H1 (cell line): ENCODE measurements at regions not wholly inside any gene's neighbourhood (a gene's known extent, or its start where the extent isn't known, plus 50 kb on each side); places are given as distances from the start of the nearest gene placed in this dataset.

ENCODE experiments used
- CTCF ChIA-PET: fragments of 300-600 bp; sonication (Branson Sonifier 250); formaldehyde crosslinking; loops from one replicate; lab custom pipeline; 2021; ENCODE audit not compliant: partially characterized antibody; lab: Charles Lee
- POLR2A ChIA-PET: fragments of 300-600 bp; sonication (Branson Sonifier 250); formaldehyde crosslinking; loops from one replicate; lab custom pipeline; 2021; ENCODE audit warnings: inconsistent platforms; ENCODE audit not compliant: partially characterized antibody; lab: Charles Lee
- DNase-seq, 2 experiments: peaks; one replicate each; pipeline versions ENCODE4 v3.0.0 to v3.0.0-alpha.2; 2010 to 2022; ENCODE audit warnings: low spot score in 2 of 2, low read depth in 1 of 2, mixed read lengths in 1 of 2
- FAIRE-seq: peaks from 2 replicates; lab custom pipeline; 2011; peaks lifted over from hg19 to GRCh38; lab: Jason Lieb, UNC
- H2AFZ ChIP-seq: 2 replicates; pipeline ENCODE4 v1.8.1; 2012; ENCODE audit warnings: low read length, inconsistent platforms
- H2AK5ac ChIP-seq: 2 replicates; pipeline ENCODE4 v1.6.1; 2013; ENCODE audit warnings: low read depth, low read length
- H2BK120ac ChIP-seq: replicated peaks from 2 replicates; pipeline ENCODE3; 2013; ENCODE audit warnings: low read depth, low read length, inconsistent platforms
- H2BK12ac ChIP-seq: 2 replicates; pipeline ENCODE4 v1.6.1; 2013; ENCODE audit warnings: low read depth, low read length
- H2BK15ac ChIP-seq: 2 replicates; pipeline ENCODE4 v1.6.1; 2013; ENCODE audit warnings: low read length
- H2BK20ac ChIP-seq: 2 replicates; pipeline ENCODE4 v1.6.1; 2013; ENCODE audit warnings: low read length
- H2BK5ac ChIP-seq: 2 replicates; pipeline ENCODE4 v1.6.1; 2013; ENCODE audit warnings: low read depth, low read length
- H3K14ac ChIP-seq: 2 replicates; pipeline ENCODE4 v1.6.1; 2013; ENCODE audit warnings: inconsistent platforms; ENCODE audit not compliant: insufficient read length
- H3K18ac ChIP-seq: 2 replicates; pipeline ENCODE4 v1.6.1; 2013; ENCODE audit warnings: low read length; ENCODE audit errors: extremely low read depth
- H3K23ac ChIP-seq: 2 replicates; pipeline ENCODE4 v1.6.1; 2013; ENCODE audit warnings: inconsistent platforms; ENCODE audit not compliant: insufficient read length
- H3K23me2 ChIP-seq: 2 replicates; pipeline ENCODE4 v1.6.1; 2013; ENCODE audit warnings: low read depth, low read length
- H3K27ac ChIP-seq: 2 replicates; pipeline ENCODE4 v1.6.1; 2011; ENCODE audit warnings: low read depth, low read length, inconsistent platforms
- H3K27me3 ChIP-seq, 4 experiments: replicated peaks in 1 of 4; 1 replicate in 1 of 4; 2 replicates in 3 of 4; pipeline versions ENCODE4 v1.6.1 to v1.8.1; 2011 to 2013; ENCODE audit warnings: low read length in 3 of 4, mild to moderate bottlenecking in 3 of 4, inconsistent platforms in 2 of 4, mixed read lengths in 2 of 4, moderate library complexity in 1 of 4; ENCODE audit not compliant: control insufficient read depth in 3 of 4, insufficient read depth in 3 of 4; ENCODE audit errors: extremely low read depth in 1 of 4
- H3K36me3 ChIP-seq, 4 experiments: 2 replicates each; pipeline versions ENCODE4 v1.6.1 to v1.8.1; 2011 to 2013; ENCODE audit warnings: mild to moderate bottlenecking in 4 of 4, low read length in 3 of 4, moderate library complexity in 2 of 4, control low read depth in 1 of 4, inconsistent platforms in 1 of 4; ENCODE audit not compliant: insufficient read depth in 4 of 4, control insufficient read depth in 2 of 4
- H3K4ac ChIP-seq: replicated peaks from 2 replicates; pipeline ENCODE3; 2013; ENCODE audit warnings: low read length, low read depth, mixed read lengths, inconsistent platforms; ENCODE audit not compliant: insufficient read length
- H3K4me1 ChIP-seq, 4 experiments: replicated peaks in 1 of 4; 1 replicate in 1 of 4; 2 replicates in 3 of 4; pipeline versions ENCODE4 v1.6.1 to v1.8.1; 2011 to 2013; ENCODE audit warnings: low read length in 3 of 4, inconsistent platforms in 2 of 4, mixed read lengths in 1 of 4; ENCODE audit not compliant: insufficient read depth in 4 of 4, control insufficient read depth in 3 of 4
- H3K4me2 ChIP-seq, 2 experiments: 2 replicates each; pipeline versions ENCODE4 v1.6.1 to v1.8.1; 2011 to 2013; ENCODE audit warnings: low read depth in 2 of 2, low read length in 2 of 2, control low read depth in 1 of 2, inconsistent platforms in 1 of 2, mild to moderate bottlenecking in 1 of 2; ENCODE audit not compliant: insufficient read depth in 1 of 2
- H3K4me3 ChIP-seq, 4 experiments: fragments of 200-600, 300-600 bp in 1 of 4; sonication (generic), shearing (Covaris generic), sonication (Bioruptor Twin) in 1 of 4; 2 replicates each; pipeline versions ENCODE4 v1.5.1 to v1.8.1; 2011 to 2016; ENCODE audit warnings: low read length in 4 of 4, low read depth in 3 of 4, control low read depth in 2 of 4, inconsistent platforms in 2 of 4, mild to moderate bottlenecking in 2 of 4, mixed read lengths in 1 of 4, moderate library complexity in 1 of 4; ENCODE audit not compliant: insufficient read depth in 2 of 4; ENCODE audit errors: extremely low read depth in 1 of 4
- H3K56ac ChIP-seq: replicated peaks from 2 replicates; pipeline ENCODE3; 2013; ENCODE audit warnings: low read depth, mild to moderate bottlenecking, mixed read lengths, low read length, inconsistent platforms; ENCODE audit not compliant: insufficient read length
- H3K79me1 ChIP-seq: 2 replicates; pipeline ENCODE4 v1.6.1; 2013; ENCODE audit warnings: low read depth, low read length, control low read depth
- H3K79me2 ChIP-seq, 2 experiments: 2 replicates each; pipeline versions ENCODE4 v1.6.1 to v1.8.1; 2012 to 2013; ENCODE audit warnings: low read length in 2 of 2, mild to moderate bottlenecking in 2 of 2, inconsistent platforms in 1 of 2; ENCODE audit not compliant: insufficient read depth in 2 of 2, control insufficient read depth in 1 of 2
- H3K9ac ChIP-seq, 4 experiments: replicated peaks in 1 of 4; 1 replicate in 1 of 4; 2 replicates in 3 of 4; pipeline versions ENCODE4 v1.6.1 to v1.8.1; 2011 to 2013; ENCODE audit warnings: low read depth in 3 of 4, low read length in 3 of 4, control low read depth in 2 of 4, mild to moderate bottlenecking in 2 of 4, moderate library complexity in 2 of 4, inconsistent platforms in 1 of 4; ENCODE audit errors: extremely low read depth in 1 of 4
- H3K9me3 ChIP-seq, 2 experiments: 2 replicates each; pipeline versions ENCODE4 v1.6.1 to v1.8.1; 2012 to 2013; ENCODE audit warnings: mild to moderate bottlenecking in 2 of 2, moderate library complexity in 2 of 2, control low read depth in 1 of 2, inconsistent platforms in 1 of 2, low read depth in 1 of 2, low read length in 1 of 2, mixed read lengths in 1 of 2; ENCODE audit not compliant: insufficient read depth in 2 of 2
- H4K20me1 ChIP-seq, 2 experiments: replicated peaks in 1 of 2; 2 replicates each; pipeline versions ENCODE3 to v1.8.1; 2011 to 2013; ENCODE audit warnings: inconsistent platforms in 2 of 2, low read length in 2 of 2, mild to moderate bottlenecking in 1 of 2; ENCODE audit not compliant: insufficient read depth in 2 of 2, control insufficient read depth in 1 of 2
- H4K5ac ChIP-seq: 2 replicates; pipeline ENCODE4 v1.6.1; 2013; ENCODE audit warnings: low read length, low read depth, mixed read lengths, inconsistent platforms; ENCODE audit not compliant: insufficient read length
- H4K8ac ChIP-seq: 2 replicates; pipeline ENCODE4 v1.8.0; 2013; ENCODE audit warnings: mild to moderate bottlenecking, moderate library complexity, low read length, inconsistent platforms; ENCODE audit not compliant: insufficient read depth; ENCODE audit errors: extremely low read depth
- H4K91ac ChIP-seq: replicated peaks from 2 replicates; pipeline ENCODE3; 2013; ENCODE audit warnings: low read length, mixed read lengths, inconsistent platforms; ENCODE audit not compliant: insufficient read length
- CTBP2 ChIP-seq: IDR thresholded peaks from 2 replicates; pipeline ENCODE4 v1.7.0; 2011; ENCODE audit warnings: borderline replicate concordance, mild to moderate bottlenecking, moderate library complexity, mixed read lengths, low read length; ENCODE audit not compliant: insufficient read depth, insufficient read length
- HDAC2 ChIP-seq, 2 experiments: fragments of 300-600 bp in 1 of 2; sonication (generic) in 1 of 2; IDR thresholded peaks; 2 replicates each; pipeline ENCODE4 v1.6.1; 2011 to 2012; ENCODE audit warnings: low read depth in 2 of 2, low read length in 2 of 2, mild to moderate bottlenecking in 2 of 2, moderate library complexity in 2 of 2, borderline replicate concordance in 1 of 2, inconsistent platforms in 1 of 2
- JUND ChIP-seq: IDR thresholded peaks from 2 replicates; pipeline ENCODE4 v1.6.1; 2011; ENCODE audit warnings: mild to moderate bottlenecking, improper control_type of control experiment, low read length
- PHF8 ChIP-seq: fragments of 200-600 bp; sonication (generic); conservative IDR thresholded peaks from 2 replicates; pipeline ENCODE4 v1.7.1; 2012; ENCODE audit warnings: low read depth, mild to moderate bottlenecking, inconsistent platforms, low read length, moderate library complexity
- POU5F1 ChIP-seq: IDR thresholded peaks from 2 replicates; pipeline ENCODE4 v1.6.1; 2011; ENCODE audit warnings: low read depth, mild to moderate bottlenecking, low read length, moderate library complexity
- RAD21 ChIP-seq, 2 experiments: IDR thresholded peaks in 1 of 2; conservative IDR thresholded peaks in 1 of 2; 2 replicates each; pipeline ENCODE4 v1.6.1; 2011; ENCODE audit warnings: low read depth in 2 of 2, low read length in 2 of 2, improper control_type of control experiment in 1 of 2, inconsistent platforms in 1 of 2, mild to moderate bottlenecking in 1 of 2, moderate library complexity in 1 of 2
- SIX5 ChIP-seq: IDR thresholded peaks from 2 replicates; pipeline ENCODE4 v1.6.1; 2011; ENCODE audit warnings: mild to moderate bottlenecking, low read depth, low read length
- SP2 ChIP-seq: IDR thresholded peaks from 2 replicates; pipeline ENCODE4 v1.6.1; 2012; ENCODE audit warnings: mild to moderate bottlenecking, low read length, inconsistent platforms
- SUZ12 ChIP-seq: fragments of 200-600 bp; sonication (generic); IDR thresholded peaks from 2 replicates; pipeline ENCODE4 v1.6.1; 2012; ENCODE audit warnings: mild to moderate bottlenecking, inconsistent platforms, low read length, moderate library complexity, mixed read lengths
- TCF12 ChIP-seq: IDR thresholded peaks from 2 replicates; pipeline ENCODE4 v1.6.1; 2011; ENCODE audit warnings: low read depth, mild to moderate bottlenecking, low read length
- TEAD4 ChIP-seq: IDR thresholded peaks from 2 replicates; pipeline ENCODE4 v1.6.1; 2012; ENCODE audit warnings: low read depth, low read length, inconsistent platforms, mixed read lengths
- YY1 ChIP-seq: IDR thresholded peaks from 2 replicates; pipeline ENCODE4 v1.6.1; 2011; ENCODE audit warnings: low read depth, mild to moderate bottlenecking, low read length
- WGBS, 2 experiments: shearing (Covaris generic) in 1 of 2; methylation state at CpG; one replicate each; pipeline versions ENCODE4 v1.1.6 to v1.1.7; 2013 to 2015; ENCODE audit warnings: low lambda C conversion rate in 2 of 2, mixed read lengths in 2 of 2, inconsistent platforms in 1 of 2, low coverage in 1 of 2, missing lambda C conversion rate in 1 of 2; ENCODE audit not compliant: insufficient replicate concordance in 2 of 2, insufficient coverage in 1 of 2, insufficient read length in 1 of 2; ENCODE audit errors: extremely low coverage in 1 of 2, missing lambda C conversion rate in 1 of 2; 5-methylcytosine and 5-hydroxymethylcytosine counted together

- DNase-seq: no peak
- Histone ChIP-seq H2AK5ac (no peak overlapping the region), H2BK20ac (no peak overlapping the region), H2BK5ac (no peak overlapping the region), H3K9me3 (peaks cover 3 to 9% of the 10 kb centered on the region in 2 experiments; a peak in 1 of 4 replicates), H3K4me2 (no peak overlapping the region), H3K36me3 (no peaks in the 10 kb centered on the region), H3K27ac (no peak overlapping the region), H3K23ac (no peak overlapping the region), H2BK15ac (no peak overlapping the region), H3K79me2 (no peaks in the 10 kb centered on the region), H3K4ac (no peak overlapping the region), H3K4me1 (peaks cover 0 to 5% (median 0%) of the 10 kb centered on the region in 4 experiments; a peak in 2 of 7 replicates), H4K5ac (no peak overlapping the region), H3K79me1 (no peaks in the 10 kb centered on the region), H3K4me3 (no peak overlapping the region), H4K91ac (no peak overlapping the region), H3K18ac (no peak overlapping the region), H2AFZ (no peak overlapping the region), H4K20me1 (peaks cover 0 to 2% of the 10 kb centered on the region in 2 experiments), H3K9ac (no peak overlapping the region), H4K8ac (no peak overlapping the region), H2BK12ac (no peak overlapping the region), H3K14ac (no peak overlapping the region), H2BK120ac (no peak overlapping the region), H3K56ac (no peak overlapping the region), H3K27me3 (no peaks in the 10 kb centered on the region), H3K23me2 (no peaks in the 10 kb centered on the region)
- ChIA-PET CTCF (no interaction called here), POLR2A (no interaction called here)
- 98% methylated on average over 9 of the region's 9 CpGs; no CpG with 5 or more reads in 1 of the 2 experiments for WGBS, 2 experiments
- no peak for FAIRE-seq
- no peak for TF ChIP-seq TEAD4
- no peak for TF ChIP-seq PHF8
- no peak for TF ChIP-seq CTBP2
- no peak for TF ChIP-seq HDAC2 (IDR thresholded peaks at IDR 0.05; ENCODE audit: borderline replicate concordance in 1 of 2, low read depth in 2 of 2, low read length in 2 of 2)
- TF ChIP-seq SIX5: no peak
- no peak for TF ChIP-seq POU5F1
- TF ChIP-seq SP2: no peak
- TF ChIP-seq TCF12: no peak
- TF ChIP-seq RAD21 (IDR thresholded peaks at IDR 0.05 in 1 of 2, conservative IDR thresholded peaks at IDR 0.05 in 1 of 2; ENCODE audit: low read depth in 2 of 2, low read length in 2 of 2): no peak
- TF ChIP-seq JUND: no peak
- no peak for TF ChIP-seq SUZ12
- TF ChIP-seq YY1: no peak
Measured at GRCh38 chr2:18926631-18927524, 337.5 kb upstream of the NT5C1B start.
